GM13976 (cell line): ENCODE measurements at regions not wholly inside any gene's neighbourhood (a gene's known extent, or its start where the extent isn't known, plus 50 kb on each side); places are given as distances from the start of the nearest gene placed in this dataset.
"Not testable (repeated sequence)": the region's sequence is repeated elsewhere in the genome, so short reads cannot be mapped to it uniquely, and the experiment has no call there.

Experiments used
- DNase-seq: peaks from one replicate; pipeline ENCODE4 v3.0.0; 2012; ENCODE audit warnings: low spot score
- in situ Hi-C: fragments of 300-500 bp; cut with MboI; formaldehyde crosslinking; loops from one replicate; pipeline ENCODE4 v1.12.0; 2022; ENCODE audit warnings: low sequenced_read_pairs, mixed read lengths, inconsistent platforms; ENCODE audit not compliant: unreplicated experiment
- TF ChIP-seq, protein P1 (sequence below): IDR thresholded peaks from 2 replicates; pipeline ENCODE4 v1.5.1; 2012; ENCODE audit warnings: borderline replicate concordance, mild to moderate bottlenecking; ENCODE audit not compliant: insufficient read depth; ENCODE audit errors: extremely low read depth, missing control alignments, control extremely low read depth

DNA sequence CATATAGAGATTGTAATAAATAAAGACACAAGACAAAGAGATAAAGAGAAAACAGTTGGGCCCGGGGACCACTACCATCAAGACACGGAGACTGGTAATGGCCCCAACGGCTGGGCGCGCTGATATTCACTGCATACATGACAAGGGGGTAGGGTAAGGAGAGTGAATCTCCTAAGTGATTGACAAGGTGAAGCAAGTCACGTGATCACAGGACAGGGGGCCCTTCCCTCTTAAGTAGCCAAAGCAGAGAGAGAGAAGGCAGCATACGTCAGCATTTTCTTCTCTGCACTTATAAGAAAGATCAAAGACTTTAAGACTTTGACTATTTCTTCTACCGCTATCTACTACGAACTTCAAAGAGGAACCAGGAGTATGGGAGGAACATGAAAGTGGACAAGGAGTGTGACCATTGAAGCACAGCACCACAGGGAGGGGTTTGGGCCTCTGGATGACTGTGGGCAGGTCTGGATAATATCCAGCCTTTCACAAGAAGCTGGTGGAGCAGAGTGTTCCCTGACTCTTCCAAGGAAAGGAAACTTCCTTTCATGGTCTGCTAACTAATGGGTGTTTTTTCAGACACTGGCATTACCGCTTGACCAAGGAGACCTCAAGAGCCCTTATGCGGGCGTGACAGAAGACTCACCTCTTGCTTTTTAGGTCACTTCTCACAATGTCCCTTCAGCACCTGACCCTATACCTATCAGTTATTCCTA lies 75.6 kb downstream of the MRPL39 start:
- in situ Hi-C loops, DNase-seq: not testable (repeated sequence)

- DNase-seq = no peak
- in situ Hi-C loops = no loop called here
- TF ChIP-seq, protein P1, sequence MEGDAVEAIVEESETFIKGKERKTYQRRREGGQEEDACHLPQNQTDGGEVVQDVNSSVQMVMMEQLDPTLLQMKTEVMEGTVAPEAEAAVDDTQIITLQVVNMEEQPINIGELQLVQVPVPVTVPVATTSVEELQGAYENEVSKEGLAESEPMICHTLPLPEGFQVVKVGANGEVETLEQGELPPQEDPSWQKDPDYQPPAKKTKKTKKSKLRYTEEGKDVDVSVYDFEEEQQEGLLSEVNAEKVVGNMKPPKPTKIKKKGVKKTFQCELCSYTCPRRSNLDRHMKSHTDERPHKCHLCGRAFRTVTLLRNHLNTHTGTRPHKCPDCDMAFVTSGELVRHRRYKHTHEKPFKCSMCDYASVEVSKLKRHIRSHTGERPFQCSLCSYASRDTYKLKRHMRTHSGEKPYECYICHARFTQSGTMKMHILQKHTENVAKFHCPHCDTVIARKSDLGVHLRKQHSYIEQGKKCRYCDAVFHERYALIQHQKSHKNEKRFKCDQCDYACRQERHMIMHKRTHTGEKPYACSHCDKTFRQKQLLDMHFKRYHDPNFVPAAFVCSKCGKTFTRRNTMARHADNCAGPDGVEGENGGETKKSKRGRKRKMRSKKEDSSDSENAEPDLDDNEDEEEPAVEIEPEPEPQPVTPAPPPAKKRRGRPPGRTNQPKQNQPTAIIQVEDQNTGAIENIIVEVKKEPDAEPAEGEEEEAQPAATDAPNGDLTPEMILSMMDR = no peak
These were observed 78.8 kb downstream of the MRPL39 start for GRCh38 chr21:25528515-25528914.

GRCh38 chr21:25518491-25518911 lies 88.8 kb downstream of the MRPL39 start:
- no peak for DNase-seq
- in situ Hi-C loops = no loop called here
- TF ChIP-seq, protein P1 = no peak

GRCh38 chr21:25515484-25516405 lies 91.5 kb downstream of the MRPL39 start:
- TF ChIP-seq, protein P1 = no peak
- in situ Hi-C loops = no loop called here
- DNase-seq = no peak

DNA sequence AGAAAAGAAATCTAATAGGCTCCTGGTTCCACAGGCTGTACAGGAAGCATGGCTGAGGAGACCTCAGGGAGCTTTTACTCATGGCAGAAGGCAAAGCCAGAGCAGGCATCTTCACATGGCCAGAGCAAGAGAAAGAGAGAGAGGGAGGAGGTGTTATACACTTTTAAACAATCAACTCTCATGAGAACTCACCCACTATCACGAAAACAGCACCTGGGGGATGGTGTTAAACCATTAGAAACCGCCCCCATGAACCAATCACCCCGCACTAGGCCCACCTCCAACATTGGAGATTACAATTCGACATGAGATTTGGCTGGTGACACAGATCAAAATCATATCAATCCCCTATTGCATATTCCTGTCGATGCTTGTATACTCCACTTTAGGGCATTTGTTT lies 93.5 kb downstream of the MRPL39 start:
- DNase-seq = no peak
- TF ChIP-seq, protein P1 = no peak
- in situ Hi-C loops = no loop called here

DNA sequence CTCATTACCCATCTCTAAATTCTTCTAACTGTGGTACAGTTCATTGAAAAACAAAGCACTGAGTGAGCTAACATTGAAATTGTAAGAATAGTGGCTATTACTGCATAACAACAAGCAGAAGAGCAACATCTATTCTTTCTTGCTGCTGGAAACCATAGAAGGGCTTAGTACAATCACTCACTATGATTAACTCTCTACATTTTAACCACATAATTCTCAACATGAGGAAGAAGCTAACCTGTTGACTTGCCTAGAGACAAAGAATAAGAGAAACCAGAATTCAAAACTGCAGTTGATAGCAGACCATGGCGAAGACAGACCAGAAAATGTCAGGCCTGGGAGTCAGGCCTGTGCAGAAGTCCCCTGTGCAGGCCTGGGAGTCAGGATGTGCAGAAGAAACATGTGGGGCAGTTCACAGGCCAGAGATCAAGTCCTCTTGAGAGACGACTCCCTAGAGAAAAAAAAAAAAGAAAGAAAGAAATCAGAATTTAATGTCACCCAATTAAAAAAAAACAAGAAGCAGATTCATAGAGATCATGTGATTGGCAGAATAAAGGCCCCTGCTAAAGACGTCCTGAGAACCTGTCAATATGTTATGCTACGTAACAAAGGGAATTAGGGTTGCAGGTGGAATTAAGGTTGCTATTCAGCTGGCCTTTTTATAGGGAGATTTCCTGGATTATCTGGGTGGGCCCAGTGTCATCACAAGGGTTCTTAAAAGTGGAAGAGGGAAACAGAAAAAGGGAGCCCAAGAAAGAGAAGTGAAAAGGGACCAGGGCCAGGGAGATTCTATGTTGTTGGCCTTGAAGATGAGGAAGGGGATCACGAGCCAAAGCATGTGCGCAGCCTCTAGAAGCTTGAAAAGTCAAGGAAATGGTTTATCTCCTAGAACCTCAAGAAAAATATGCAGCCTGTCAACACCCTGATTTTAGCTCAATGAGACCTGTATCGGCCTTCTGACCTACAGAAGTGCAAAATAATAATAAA lies 94.9 kb downstream of the MRPL39 start:
- in situ Hi-C loops = no loop called here
- TF ChIP-seq, protein P1 = no peak
- DNase-seq = no peak
